H9 (cell line): ENCODE measurements at regions not wholly inside any gene's neighbourhood (a gene's known extent, or its start where the extent isn't known, plus 50 kb on each side); places are given as distances from the start of the nearest gene placed in this dataset.

Experiments used
- DNase-seq: peaks from one replicate; pipeline ENCODE4 v3.0.0-alpha.2; 2017
- H2AFZ ChIP-seq: one replicate; pipeline ENCODE4 v1.6.1; 2013; ENCODE audit warnings: mild to moderate bottlenecking, low read length, control low read depth, moderate library complexity
- H2AK5ac ChIP-seq: 2 replicates; pipeline ENCODE4 v1.6.1; 2013; ENCODE audit warnings: low read length, control low read depth, mixed read lengths; ENCODE audit not compliant: insufficient read length
- H2BK120ac ChIP-seq: one replicate; pipeline ENCODE4 v1.6.1; 2013; ENCODE audit warnings: low read depth, mild to moderate bottlenecking, low read length, control low read depth, inconsistent platforms; ENCODE audit not compliant: poor library complexity, severe bottlenecking
- H2BK12ac ChIP-seq: 2 replicates; pipeline ENCODE4 v1.6.1; 2013; ENCODE audit warnings: low read length, control low read depth, mixed read lengths, low read depth; ENCODE audit not compliant: insufficient read length
- H2BK15ac ChIP-seq: 2 replicates; pipeline ENCODE4 v1.6.1; 2013; ENCODE audit warnings: low read depth, low read length, control low read depth
- H2BK20ac ChIP-seq: one replicate; pipeline ENCODE4 v1.6.1; 2013; ENCODE audit warnings: low read depth, mild to moderate bottlenecking, low read length, control low read depth, inconsistent platforms; ENCODE audit not compliant: poor library complexity, severe bottlenecking
- H2BK5ac ChIP-seq: 2 replicates; pipeline ENCODE4 v1.6.1; 2013; ENCODE audit warnings: low read length, control low read depth, mixed read lengths; ENCODE audit not compliant: insufficient read length
- H3K14ac ChIP-seq: 2 replicates; pipeline ENCODE4 v1.6.1; 2013; ENCODE audit warnings: low read length, control low read depth; ENCODE audit not compliant: insufficient read depth
- H3K18ac ChIP-seq: 2 replicates; pipeline ENCODE4 v1.6.1; 2013; ENCODE audit warnings: low read depth, mild to moderate bottlenecking, mixed read lengths, low read length, control low read depth; ENCODE audit not compliant: insufficient read length
- H3K23ac ChIP-seq: 2 replicates; pipeline ENCODE4 v1.6.1; 2013; ENCODE audit warnings: low read length, control low read depth, mixed read lengths, low read depth; ENCODE audit not compliant: insufficient read length
- H3K23me2 ChIP-seq: 2 replicates; pipeline ENCODE4 v1.6.1; 2013; ENCODE audit warnings: low read depth, mild to moderate bottlenecking, mixed read lengths, low read length, control low read depth; ENCODE audit not compliant: insufficient read length, poor library complexity, severe bottlenecking
- H3K27ac ChIP-seq: 2 replicates; pipeline ENCODE4 v1.5.1; 2013; ENCODE audit warnings: low read length, control low read depth, mixed read lengths, low read depth; ENCODE audit not compliant: insufficient read length
- H3K27me3 ChIP-seq: 2 replicates; pipeline ENCODE4 v1.6.1; 2013; ENCODE audit warnings: low read length, control low read depth, inconsistent platforms; ENCODE audit not compliant: insufficient read depth
- H3K4ac ChIP-seq: 2 replicates; pipeline ENCODE4 v1.6.1; 2013; ENCODE audit warnings: low read depth, mild to moderate bottlenecking, control low read depth, inconsistent platforms, low read length, moderate library complexity
- H3K4me1 ChIP-seq: 2 replicates; pipeline ENCODE4 v1.6.1; 2013; ENCODE audit warnings: low read length, control low read depth, inconsistent platforms; ENCODE audit not compliant: insufficient read depth
- H3K4me2 ChIP-seq: 2 replicates; pipeline ENCODE4 v1.6.1; 2013; ENCODE audit warnings: low read length, control low read depth, mixed read lengths; ENCODE audit not compliant: insufficient read length, insufficient read depth
- H3K56ac ChIP-seq: 2 replicates; pipeline ENCODE4 v1.6.1; 2013; ENCODE audit warnings: low read depth, mild to moderate bottlenecking, mixed read lengths, low read length, control low read depth; ENCODE audit not compliant: insufficient read length
- H3K79me1 ChIP-seq: 2 replicates; pipeline ENCODE4 v1.6.1; 2013; ENCODE audit warnings: low read depth, mild to moderate bottlenecking, moderate library complexity, low read length, control low read depth, inconsistent platforms; ENCODE audit not compliant: insufficient read depth, poor library complexity, severe bottlenecking
- H3K79me2 ChIP-seq: 2 replicates; pipeline ENCODE4 v1.6.1; 2013; ENCODE audit warnings: low read length, control low read depth, inconsistent platforms; ENCODE audit not compliant: insufficient read depth
- H3K9ac ChIP-seq: 2 replicates; pipeline ENCODE4 v1.6.1; 2013; ENCODE audit warnings: low read length, control low read depth, mixed read lengths; ENCODE audit not compliant: insufficient read length; ENCODE audit errors: extremely low read depth
- H3K9me3 ChIP-seq: one replicate; pipeline ENCODE4 v1.6.1; 2013; ENCODE audit warnings: low read depth, low read length, inconsistent platforms; ENCODE audit not compliant: control insufficient read depth
- H3T11ph ChIP-seq: one replicate; pipeline ENCODE4 v1.6.1; 2013; ENCODE audit warnings: mild to moderate bottlenecking, low read length, control low read depth, inconsistent platforms
- H4K20me1 ChIP-seq: one replicate; pipeline ENCODE4 v1.6.1; 2013; ENCODE audit not compliant: control insufficient read depth, insufficient read length, insufficient read depth
- H4K5ac ChIP-seq: 2 replicates; pipeline ENCODE4 v1.6.1; 2013; ENCODE audit warnings: low read depth, mild to moderate bottlenecking, mixed read lengths, low read length, control low read depth; ENCODE audit not compliant: insufficient read length
- H4K8ac ChIP-seq: replicated peaks from 2 replicates; pipeline ENCODE4 v1.6.1; 2013; ENCODE audit warnings: low read length, control low read depth, mixed read lengths, low read depth; ENCODE audit not compliant: insufficient read length
- H4K91ac ChIP-seq: 2 replicates; pipeline ENCODE4 v1.6.1; 2013; ENCODE audit warnings: low read depth, mild to moderate bottlenecking, moderate library complexity, mixed read lengths, low read length, control low read depth; ENCODE audit not compliant: insufficient read length
- H3K27ac Mint-ChIP-seq, 3 experiments: 2 replicates in 2 of 3; 3 replicates in 1 of 3; pipeline ENCODE4 v1.8.0; 2020 to 2021; ENCODE audit warnings: mixed read lengths in 3 of 3, mild to moderate bottlenecking in 1 of 3, moderate library complexity in 1 of 3
- H3K27me3 Mint-ChIP-seq: 2 replicates; pipeline ENCODE4 v1.8.0; 2021; ENCODE audit warnings: low read depth, mild to moderate bottlenecking, moderate library complexity, mixed read lengths
- H3K36me3 Mint-ChIP-seq, 3 experiments: 2 replicates in 2 of 3; 3 replicates in 1 of 3; pipeline ENCODE4 v1.8.0; 2020 to 2021; ENCODE audit warnings: low read depth in 3 of 3, mixed read lengths in 3 of 3; ENCODE audit not compliant: insufficient read depth in 1 of 3
- H3K4me1 Mint-ChIP-seq, 2 experiments: 2 replicates each; pipeline ENCODE4 v1.8.0; 2020; ENCODE audit warnings: mixed read lengths in 2 of 2
- H3K4me3 Mint-ChIP-seq, 2 experiments: 2 replicates in 1 of 2; 3 replicates in 1 of 2; pipeline ENCODE4 v1.8.0; 2020 to 2021; ENCODE audit warnings: mild to moderate bottlenecking in 2 of 2, mixed read lengths in 2 of 2, moderate library complexity in 1 of 2
- H3K9me3 Mint-ChIP-seq, 2 experiments: 2 replicates in 1 of 2; 3 replicates in 1 of 2; pipeline ENCODE4 v1.8.0; 2020; ENCODE audit warnings: mild to moderate bottlenecking in 2 of 2, mixed read lengths in 2 of 2, moderate library complexity in 1 of 2
- CTCF ChIP-seq: fragments of 200-600 bp; sonication (generic); conservative IDR thresholded peaks from 3 replicates; pipeline ENCODE4 v1.8.0; 2021; ENCODE audit warnings: antibody characterized with exemption, mild to moderate bottlenecking
- WGBS: extraction: QIAGEN DNeasy Blood & Tissue Kit; methylation state at CpG from one replicate; pipeline ENCODE4 v1.1.7; 2013; ENCODE audit warnings: missing lambda C conversion rate, low lambda C conversion rate, mixed read lengths; ENCODE audit not compliant: insufficient read length; ENCODE audit errors: extremely low coverage; 5-methylcytosine and 5-hydroxymethylcytosine counted together

GRCh38 chr20:23160536-23161243 is 74.6 kb upstream of the CD93 start:
- no peaks in the 10 kb centered on the region for H3K36me3 Mint-ChIP-seq
- Histone ChIP-seq H3K9me3 (no peaks in the 10 kb centered on the region), H3K27ac (no peak overlapping the region), H2BK20ac (no peak overlapping the region), H3K14ac (peak overlapping the region; percentile 77; the same call in 1 of the 2 replicates), H3K56ac (no peak overlapping the region), H3K18ac (no peak overlapping the region), H4K91ac (no peak overlapping the region), H3K9ac (no peak overlapping the region), H2BK15ac (no peak overlapping the region), H4K5ac (no peak overlapping the region), H3K23ac (no peak overlapping the region), H2AFZ (peak overlapping the region; percentile 14), H2BK12ac (no peak overlapping the region), H3K4ac (no peak overlapping the region), H3K79me2 (no peaks in the 10 kb centered on the region), H2BK120ac (no peak overlapping the region), H3K27me3 (no peaks in the 10 kb centered on the region), H3K4me2 (no peak overlapping the region), H4K20me1 (no peaks in the 10 kb centered on the region), H3K79me1 (no peaks in the 10 kb centered on the region), H2AK5ac (no peak overlapping the region), H2BK5ac (no peak overlapping the region), H3K4me1 (peaks cover 7% of the 10 kb centered on the region; the same call in 1 of the 2 replicates), H3K23me2 (no peaks in the 10 kb centered on the region), H3T11ph (no peak overlapping the region), H4K8ac (no peak overlapping the region)
- peak; percentile 38 for DNase-seq
- no peaks in the 10 kb centered on the region for H3K9me3 Mint-ChIP-seq
- H3K4me3 Mint-ChIP-seq = no peak overlapping the region
- peak overlapping the region in 1 of 3 experiments; percentile 65; a peak in 1 of 7 replicates for H3K27ac Mint-ChIP-seq
- peaks cover 4% of the 10 kb centered on the region for H3K27me3 Mint-ChIP-seq
- TF ChIP-seq CTCF = no peak
- WGBS = no CpG with 5 or more reads among the region's 6 CpGs
- H3K4me1 Mint-ChIP-seq = peaks cover 26 to 34% of the 10 kb centered on the region in 2 experiments
